ENCODE measurements at regions not wholly inside any gene's neighbourhood (a gene's known extent, or its start where the extent isn't known, plus 50 kb on each side); places are given as distances from the start of the nearest gene placed in this dataset.

DNA sequence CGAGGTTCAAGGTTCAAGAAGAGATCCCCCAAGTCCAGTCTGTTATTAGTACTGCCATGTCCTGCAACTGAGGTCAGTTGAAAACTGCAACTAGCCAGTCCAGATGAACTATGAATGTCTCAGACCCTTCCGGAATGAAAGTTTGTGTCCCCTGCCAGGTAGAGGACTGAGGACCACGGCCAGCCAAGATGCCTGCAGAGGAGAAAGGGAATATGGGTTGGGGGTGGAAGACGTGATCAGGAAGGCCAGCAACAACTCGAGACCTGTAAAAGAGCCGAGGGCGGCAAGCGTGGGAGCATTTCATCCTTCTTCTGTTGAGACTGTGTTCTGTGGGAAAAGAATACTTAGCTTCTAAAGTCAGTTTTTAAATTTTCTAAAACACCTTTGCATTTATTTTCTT is 572.4 kb upstream of the B3GAT1 start:
- CTCF ChIA-PET (ENCODE audit: low intra/inter-chr PET ratio, low total read pairs): no interaction called here
- intact Hi-C loops (cut with micrococcal nuclease; ENCODE audit: unreplicated experiment): no loop called here
- no peak overlapping the region for H3K27ac ChIP-seq (ENCODE audit: extremely low read length, insufficient read depth, low read length)
- H3K4me3 ChIP-seq (replicated peaks in 1 of 3; ENCODE audit: insufficient read depth in 1 of 3, low read depth in 2 of 3, low read length in 3 of 3): no peak overlapping the region
- BruUV-seq (replicated peaks): no TSS peak
- DNase-seq (ENCODE audit: low spot score) (no peak), FAIRE-seq (no peak), ATAC-seq (no peak)
- no peak overlapping the region for H3K4me2 ChIP-seq (ENCODE audit: low read depth, low read length)
- H3K9me3 ChIP-seq (ENCODE audit: low read length): no peaks in the 10 kb centered on the region
- POLR2A ChIA-PET: no interaction called here
- no peaks in the 10 kb centered on the region for H3K4me1 ChIP-seq (ENCODE audit: insufficient read depth, low read length)
- 13% methylated on average over 8 of the region's 8 CpGs for WGBS (ENCODE audit: low lambda C conversion rate)
- in situ Hi-C loops (cut with HindIII; ENCODE audit: extremely low pct_ligation_motif_present, low pct_unique_long_range_greater_than_20kb): no loop called here
- no peaks in the 10 kb centered on the region for H3K36me3 ChIP-seq (replicated peaks in 1 of 2; ENCODE audit: control insufficient read depth in 1 of 2, insufficient read depth in 2 of 2, low read length in 2 of 2)
- H3K79me2 ChIP-seq (ENCODE audit: insufficient read depth, low read length): no peaks in the 10 kb centered on the region
- H2AFZ ChIP-seq (ENCODE audit: low read length): no peak overlapping the region
- H3K9ac ChIP-seq (ENCODE audit: insufficient read depth, low read depth, low read length): no peak overlapping the region
- no peaks in the 10 kb centered on the region for H4K20me1 ChIP-seq (ENCODE audit: insufficient read depth, low read length)
- H3K27me3 ChIP-seq (ENCODE audit: control insufficient read depth in 1 of 2, insufficient read depth in 2 of 2, low read length in 2 of 2): peaks cover 0 to 11% of the 10 kb centered on the region in 2 experiments; a peak in 2 of 5 replicates
- TF ChIP-seq ZNF557 (CRISPR knock-in tag; IDR thresholded peaks at IDR 0.05) (no peak), TEAD2 (CRISPR knock-in tag; IDR thresholded peaks at IDR 0.05) (no peak), DDIT3 (CRISPR knock-in tag; IDR thresholded peaks at IDR 0.05) (no peak), PATZ1 (CRISPR knock-in tag; IDR thresholded peaks at IDR 0.05) (no peak), SMARCC2 (IDR thresholded peaks at IDR 0.05) (no peak), CREB1 (IDR thresholded peaks at IDR 0.05) (no peak), CREB1 (CRISPR knock-in tag; IDR thresholded peaks at IDR 0.05) (no peak), SNAPC5 (CRISPR knock-in tag; IDR thresholded peaks at IDR 0.05; ENCODE audit: borderline replicate concordance) (no peak)
- TF ChIP-seq, protein P1, sequence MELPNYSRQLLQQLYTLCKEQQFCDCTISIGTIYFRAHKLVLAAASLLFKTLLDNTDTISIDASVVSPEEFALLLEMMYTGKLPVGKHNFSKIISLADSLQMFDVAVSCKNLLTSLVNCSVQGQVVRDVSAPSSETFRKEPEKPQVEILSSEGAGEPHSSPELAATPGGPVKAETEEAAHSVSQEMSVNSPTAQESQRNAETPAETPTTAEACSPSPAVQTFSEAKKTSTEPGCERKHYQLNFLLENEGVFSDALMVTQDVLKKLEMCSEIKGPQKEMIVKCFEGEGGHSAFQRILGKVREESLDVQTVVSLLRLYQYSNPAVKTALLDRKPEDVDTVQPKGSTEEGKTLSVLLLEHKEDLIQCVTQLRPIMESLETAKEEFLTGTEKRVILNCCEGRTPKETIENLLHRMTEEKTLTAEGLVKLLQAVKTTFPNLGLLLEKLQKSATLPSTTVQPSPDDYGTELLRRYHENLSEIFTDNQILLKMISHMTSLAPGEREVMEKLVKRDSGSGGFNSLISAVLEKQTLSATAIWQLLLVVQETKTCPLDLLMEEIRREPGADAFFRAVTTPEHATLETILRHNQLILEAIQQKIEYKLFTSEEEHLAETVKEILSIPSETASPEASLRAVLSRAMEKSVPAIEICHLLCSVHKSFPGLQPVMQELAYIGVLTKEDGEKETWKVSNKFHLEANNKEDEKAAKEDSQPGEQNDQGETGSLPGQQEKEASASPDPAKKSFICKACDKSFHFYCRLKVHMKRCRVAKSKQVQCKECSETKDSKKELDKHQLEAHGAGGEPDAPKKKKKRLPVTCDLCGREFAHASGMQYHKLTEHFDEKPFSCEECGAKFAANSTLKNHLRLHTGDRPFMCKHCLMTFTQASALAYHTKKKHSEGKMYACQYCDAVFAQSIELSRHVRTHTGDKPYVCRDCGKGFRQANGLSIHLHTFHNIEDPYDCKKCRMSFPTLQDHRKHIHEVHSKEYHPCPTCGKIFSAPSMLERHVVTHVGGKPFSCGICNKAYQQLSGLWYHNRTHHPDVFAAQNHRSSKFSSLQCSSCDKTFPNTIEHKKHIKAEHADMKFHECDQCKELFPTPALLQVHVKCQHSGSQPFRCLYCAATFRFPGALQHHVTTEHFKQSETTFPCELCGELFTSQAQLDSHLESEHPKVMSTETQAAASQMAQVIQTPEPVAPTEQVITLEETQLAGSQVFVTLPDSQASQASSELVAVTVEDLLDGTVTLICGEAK (IDR thresholded peaks at IDR 0.05): no peak
- TF ChIP-seq, protein P1 (CRISPR knock-in tag; IDR thresholded peaks at IDR 0.05): no peak
- TF ChIP-seq, protein P2, sequence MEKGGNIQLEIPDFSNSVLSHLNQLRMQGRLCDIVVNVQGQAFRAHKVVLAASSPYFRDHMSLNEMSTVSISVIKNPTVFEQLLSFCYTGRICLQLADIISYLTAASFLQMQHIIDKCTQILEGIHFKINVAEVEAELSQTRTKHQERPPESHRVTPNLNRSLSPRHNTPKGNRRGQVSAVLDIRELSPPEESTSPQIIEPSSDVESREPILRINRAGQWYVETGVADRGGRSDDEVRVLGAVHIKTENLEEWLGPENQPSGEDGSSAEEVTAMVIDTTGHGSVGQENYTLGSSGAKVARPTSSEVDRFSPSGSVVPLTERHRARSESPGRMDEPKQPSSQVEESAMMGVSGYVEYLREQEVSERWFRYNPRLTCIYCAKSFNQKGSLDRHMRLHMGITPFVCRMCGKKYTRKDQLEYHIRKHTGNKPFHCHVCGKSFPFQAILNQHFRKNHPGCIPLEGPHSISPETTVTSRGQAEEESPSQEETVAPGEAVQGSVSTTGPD (CRISPR knock-in tag; IDR thresholded peaks at IDR 0.05): no peak
- TF ChIP-seq, protein P3, sequence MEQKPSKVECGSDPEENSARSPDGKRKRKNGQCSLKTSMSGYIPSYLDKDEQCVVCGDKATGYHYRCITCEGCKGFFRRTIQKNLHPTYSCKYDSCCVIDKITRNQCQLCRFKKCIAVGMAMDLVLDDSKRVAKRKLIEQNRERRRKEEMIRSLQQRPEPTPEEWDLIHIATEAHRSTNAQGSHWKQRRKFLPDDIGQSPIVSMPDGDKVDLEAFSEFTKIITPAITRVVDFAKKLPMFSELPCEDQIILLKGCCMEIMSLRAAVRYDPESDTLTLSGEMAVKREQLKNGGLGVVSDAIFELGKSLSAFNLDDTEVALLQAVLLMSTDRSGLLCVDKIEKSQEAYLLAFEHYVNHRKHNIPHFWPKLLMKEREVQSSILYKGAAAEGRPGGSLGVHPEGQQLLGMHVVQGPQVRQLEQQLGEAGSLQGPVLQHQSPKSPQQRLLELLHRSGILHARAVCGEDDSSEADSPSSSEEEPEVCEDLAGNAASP (CRISPR knock-in tag; IDR thresholded peaks at IDR 0.05; ENCODE audit: borderline replicate concordance): no peak
